ENCODE measurements at regions not wholly inside any gene's neighbourhood (a gene's known extent, or its start where the extent isn't known, plus 50 kb on each side); places are given as distances from the start of the nearest gene placed in this dataset.

DNA sequence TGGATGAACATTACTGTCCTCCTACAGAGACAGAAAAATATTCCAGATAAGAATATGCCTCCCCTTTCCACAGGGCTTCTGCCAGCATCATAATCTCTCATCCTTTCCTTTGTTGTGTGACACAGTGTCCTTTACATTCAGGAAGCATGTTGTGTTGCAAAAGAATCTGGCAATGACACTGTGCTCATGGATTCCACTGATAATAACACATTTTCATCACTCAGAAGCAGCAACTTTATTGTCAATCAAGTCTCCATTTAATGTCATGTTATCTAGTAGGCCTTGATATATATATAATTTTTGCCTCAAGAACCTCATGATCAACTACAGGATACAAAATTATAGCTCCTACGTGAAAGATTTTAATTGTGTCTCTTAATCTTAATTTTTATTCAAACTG lies 833.9 kb downstream of the FSTL5 start:
- TF ChIP-seq, protein P1, sequence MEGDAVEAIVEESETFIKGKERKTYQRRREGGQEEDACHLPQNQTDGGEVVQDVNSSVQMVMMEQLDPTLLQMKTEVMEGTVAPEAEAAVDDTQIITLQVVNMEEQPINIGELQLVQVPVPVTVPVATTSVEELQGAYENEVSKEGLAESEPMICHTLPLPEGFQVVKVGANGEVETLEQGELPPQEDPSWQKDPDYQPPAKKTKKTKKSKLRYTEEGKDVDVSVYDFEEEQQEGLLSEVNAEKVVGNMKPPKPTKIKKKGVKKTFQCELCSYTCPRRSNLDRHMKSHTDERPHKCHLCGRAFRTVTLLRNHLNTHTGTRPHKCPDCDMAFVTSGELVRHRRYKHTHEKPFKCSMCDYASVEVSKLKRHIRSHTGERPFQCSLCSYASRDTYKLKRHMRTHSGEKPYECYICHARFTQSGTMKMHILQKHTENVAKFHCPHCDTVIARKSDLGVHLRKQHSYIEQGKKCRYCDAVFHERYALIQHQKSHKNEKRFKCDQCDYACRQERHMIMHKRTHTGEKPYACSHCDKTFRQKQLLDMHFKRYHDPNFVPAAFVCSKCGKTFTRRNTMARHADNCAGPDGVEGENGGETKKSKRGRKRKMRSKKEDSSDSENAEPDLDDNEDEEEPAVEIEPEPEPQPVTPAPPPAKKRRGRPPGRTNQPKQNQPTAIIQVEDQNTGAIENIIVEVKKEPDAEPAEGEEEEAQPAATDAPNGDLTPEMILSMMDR (IDR thresholded peaks at IDR 0.05; ENCODE audit: poor library complexity) = no peak
- TF ChIP-seq EZH2 (IDR thresholded peaks at IDR 0.05; ENCODE audit: borderline replicate concordance) = no peak
